NT2/D1 (cell line): ENCODE measurements at regions not wholly inside any gene's neighbourhood (a gene's known extent, or its start where the extent isn't known, plus 50 kb on each side); places are given as distances from the start of the nearest gene placed in this dataset.

Source experiments
- SUZ12 ChIP-seq: IDR thresholded peaks from 2 replicates; pipeline ENCODE4 v1.6.1; 2011; ENCODE audit not compliant: insufficient read length, insufficient read depth; ENCODE audit errors: extremely low read depth
- YY1 ChIP-seq: IDR thresholded peaks from 2 replicates; pipeline ENCODE4 v1.6.1; 2011; ENCODE audit not compliant: insufficient read length, insufficient read depth
- ZNF274 ChIP-seq: IDR thresholded peaks from 2 replicates; pipeline ENCODE4 v1.6.1; 2011; ENCODE audit warnings: mild to moderate bottlenecking, low read depth, low read length

GRCh38 chr12:60819794-60820193 is 1224.0 kb downstream of the SLC16A7 start:
- TF ChIP-seq YY1 (no peak), SUZ12 (no peak), ZNF274 (no peak)
